ENCODE measurements at regions not wholly inside any gene's neighbourhood (a gene's known extent, or its start where the extent isn't known, plus 50 kb on each side); places are given as distances from the start of the nearest gene placed in this dataset.

- no peak for TF ChIP-seq ZNF121 (CRISPR knock-in tag; IDR thresholded peaks at IDR 0.05)
- no peak for TF ChIP-seq ZNF512 (CRISPR knock-in tag; IDR thresholded peaks at IDR 0.05; ENCODE audit: borderline replicate concordance)
- no peak for TF ChIP-seq PRRX2 (CRISPR knock-in tag; IDR thresholded peaks at IDR 0.05)
- no peak for TF ChIP-seq ATF3 (CRISPR knock-in tag; conservative IDR thresholded peaks at IDR 0.05)
- no peak for TF ChIP-seq MLX (CRISPR knock-in tag; IDR thresholded peaks at IDR 0.05)
These were observed 1218.0 kb downstream of the CNTNAP5 start (continued) for GRCh38 chr2:125243074-125243473.

- H3K27me3 Mint-ChIP-seq (ENCODE audit: low read depth) = no peaks in the 10 kb centered on the region
- POLR2A ChIA-PET = no interaction called here
- TF ChIP-seq SMAD4 (CRISPR knock-in tag; IDR thresholded peaks at IDR 0.05) (no peak), E2F4 (CRISPR knock-in tag; IDR thresholded peaks at IDR 0.05; ENCODE audit: borderline replicate concordance, low read depth) (no peak), MYBL2 (CRISPR knock-in tag; IDR thresholded peaks at IDR 0.05) (no peak), ESRRA (CRISPR knock-in tag; IDR thresholded peaks at IDR 0.05; ENCODE audit: borderline replicate concordance) (no peak), MAX (CRISPR knock-in tag; IDR thresholded peaks at IDR 0.05) (no peak), PRRX2 (CRISPR knock-in tag; IDR thresholded peaks at IDR 0.05) (no peak), SOX15 (CRISPR knock-in tag; IDR thresholded peaks at IDR 0.05) (no peak), GRHL2 (CRISPR knock-in tag; IDR thresholded peaks at IDR 0.05; ENCODE audit: insufficient replicate concordance, severe bottlenecking) (no peak), ZNF512 (CRISPR knock-in tag; IDR thresholded peaks at IDR 0.05; ENCODE audit: borderline replicate concordance) (no peak), ZNF263 (CRISPR knock-in tag; IDR thresholded peaks at IDR 0.05; ENCODE audit: low read depth) (no peak), GABPB1 (CRISPR knock-in tag; IDR thresholded peaks at IDR 0.05) (no peak), E2F5 (CRISPR knock-in tag; IDR thresholded peaks at IDR 0.05) (no peak), ZNF396 (CRISPR knock-in tag; IDR thresholded peaks at IDR 0.05; ENCODE audit: borderline replicate concordance) (no peak), SMAD3 (CRISPR knock-in tag; IDR thresholded peaks at IDR 0.05; ENCODE audit: borderline replicate concordance) (no peak), HMGXB4 (CRISPR knock-in tag; IDR thresholded peaks at IDR 0.05) (no peak), ZNF281 (CRISPR knock-in tag; IDR thresholded peaks at IDR 0.05) (no peak), FOXK1 (CRISPR knock-in tag; IDR thresholded peaks at IDR 0.05) (no peak)
- CTCF ChIA-PET = no interaction called here
- ATAC-seq (no peak), DNase-seq (ENCODE audit: low spot score) (no peak)
- no peaks in the 10 kb centered on the region for H3K4me1 Mint-ChIP-seq
- no peak overlapping the region for H3K27ac Mint-ChIP-seq
- no peak overlapping the region for H3K4me3 Mint-ChIP-seq
- H3K9me3 Mint-ChIP-seq = peaks cover 15% of the 10 kb centered on the region; the same call in 1 of the 2 replicates
- peaks cover 2% of the 10 kb centered on the region; the same call in 1 of the 2 replicates for H3K36me3 Mint-ChIP-seq
These were observed 1228.9 kb downstream of the CNTNAP5 start for GRCh38 chr2:125254010-125254409.

All from WTC11 (cell line).